GM13977 (cell line): ENCODE measurements at regions not wholly inside any gene's neighbourhood (a gene's known extent, or its start where the extent isn't known, plus 50 kb on each side); places are given as distances from the start of the nearest gene placed in this dataset.

Experiments
- DNase-seq: peaks from one replicate; pipeline ENCODE4 v3.0.0; 2012; ENCODE audit warnings: low spot score
- in situ Hi-C: fragments of 300-500 bp; cut with MboI; formaldehyde crosslinking; loops from one replicate; pipeline ENCODE4 v1.12.0; 2022; ENCODE audit warnings: low sequenced_read_pairs, low pct_unique_long_range_greater_than_20kb, mixed read lengths, inconsistent platforms; ENCODE audit not compliant: unreplicated experiment
- TF ChIP-seq, protein P1 (sequence below): IDR thresholded peaks from 2 replicates; pipeline ENCODE4 v1.5.1; 2012; ENCODE audit warnings: mild to moderate bottlenecking, control low read depth; ENCODE audit not compliant: insufficient read depth; ENCODE audit errors: extremely low read depth, missing control alignments

DNA sequence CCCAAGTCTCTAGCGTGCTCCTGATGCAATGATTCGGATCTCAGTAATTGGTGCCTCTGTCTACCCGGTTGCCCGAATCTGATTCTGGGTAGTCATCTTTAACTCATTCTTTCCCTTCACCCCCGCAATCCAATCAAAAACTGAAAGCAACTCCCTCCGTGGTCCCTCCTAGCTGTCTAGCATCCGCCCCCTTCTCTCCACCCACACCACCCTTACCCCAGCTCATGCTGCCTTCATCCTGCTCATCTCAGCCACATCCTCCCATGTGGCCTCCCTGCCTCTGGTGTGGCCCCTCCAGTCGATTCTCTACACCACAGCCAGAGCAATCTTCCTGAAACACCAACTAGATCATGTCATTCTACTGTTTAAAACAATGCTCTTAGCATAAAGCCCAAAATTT is 62.3 kb downstream of the TTC32 start:
- in situ Hi-C loops, result no loop called here
- TF ChIP-seq, protein P1, sequence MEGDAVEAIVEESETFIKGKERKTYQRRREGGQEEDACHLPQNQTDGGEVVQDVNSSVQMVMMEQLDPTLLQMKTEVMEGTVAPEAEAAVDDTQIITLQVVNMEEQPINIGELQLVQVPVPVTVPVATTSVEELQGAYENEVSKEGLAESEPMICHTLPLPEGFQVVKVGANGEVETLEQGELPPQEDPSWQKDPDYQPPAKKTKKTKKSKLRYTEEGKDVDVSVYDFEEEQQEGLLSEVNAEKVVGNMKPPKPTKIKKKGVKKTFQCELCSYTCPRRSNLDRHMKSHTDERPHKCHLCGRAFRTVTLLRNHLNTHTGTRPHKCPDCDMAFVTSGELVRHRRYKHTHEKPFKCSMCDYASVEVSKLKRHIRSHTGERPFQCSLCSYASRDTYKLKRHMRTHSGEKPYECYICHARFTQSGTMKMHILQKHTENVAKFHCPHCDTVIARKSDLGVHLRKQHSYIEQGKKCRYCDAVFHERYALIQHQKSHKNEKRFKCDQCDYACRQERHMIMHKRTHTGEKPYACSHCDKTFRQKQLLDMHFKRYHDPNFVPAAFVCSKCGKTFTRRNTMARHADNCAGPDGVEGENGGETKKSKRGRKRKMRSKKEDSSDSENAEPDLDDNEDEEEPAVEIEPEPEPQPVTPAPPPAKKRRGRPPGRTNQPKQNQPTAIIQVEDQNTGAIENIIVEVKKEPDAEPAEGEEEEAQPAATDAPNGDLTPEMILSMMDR, result no peak
- no peak for DNase-seq

DNA sequence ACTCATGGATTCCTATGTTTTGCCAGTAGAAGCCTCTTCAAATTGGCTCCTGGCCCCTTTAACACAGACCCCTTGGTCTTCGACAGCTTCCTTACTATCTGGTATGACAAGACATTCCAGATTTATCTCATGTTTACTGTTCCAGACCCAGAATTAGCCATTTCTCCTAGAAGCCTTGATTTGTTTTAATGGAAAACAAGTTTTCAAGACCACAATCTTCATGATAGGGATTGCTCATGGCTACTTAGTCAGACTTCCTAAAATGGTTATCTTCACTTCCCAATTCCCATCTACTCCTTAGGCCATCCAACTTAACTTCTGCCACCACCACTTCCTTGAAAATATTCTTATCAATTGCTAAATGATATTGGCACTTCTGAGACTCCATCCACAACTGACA is 63.2 kb downstream of the TTC32 start:
- no peak for DNase-seq
- in situ Hi-C loops, result no loop called here
- TF ChIP-seq, protein P1, result no peak

DNA sequence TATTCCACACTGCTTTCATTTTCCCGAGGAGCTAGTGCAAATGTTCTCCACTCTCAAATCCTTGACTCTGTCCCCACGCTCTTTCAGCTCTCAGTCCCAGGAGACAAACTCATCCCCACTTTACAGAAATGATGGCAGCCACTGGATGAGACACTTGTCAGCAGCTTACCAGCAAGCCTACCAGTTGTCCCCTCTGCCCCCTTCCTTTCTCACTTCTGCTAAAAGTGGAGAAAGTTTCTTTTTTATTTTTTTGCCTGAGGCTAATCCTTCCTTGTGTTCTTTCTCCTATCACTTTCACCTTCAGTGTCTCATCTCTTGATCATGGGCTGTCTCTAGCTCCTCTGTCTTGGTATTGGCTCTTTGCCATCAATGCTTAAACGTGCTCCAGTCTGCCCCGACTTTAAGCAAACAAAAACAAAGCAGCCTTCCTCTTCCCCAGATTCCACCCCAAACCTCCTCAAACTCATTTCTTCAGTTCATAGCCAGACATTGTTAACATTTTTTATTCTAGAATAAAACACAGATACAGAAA is 64.5 kb downstream of the TTC32 start:
- TF ChIP-seq, protein P1, result no peak
- DNase-seq, result no peak
- in situ Hi-C loops, result no loop called here

DNA sequence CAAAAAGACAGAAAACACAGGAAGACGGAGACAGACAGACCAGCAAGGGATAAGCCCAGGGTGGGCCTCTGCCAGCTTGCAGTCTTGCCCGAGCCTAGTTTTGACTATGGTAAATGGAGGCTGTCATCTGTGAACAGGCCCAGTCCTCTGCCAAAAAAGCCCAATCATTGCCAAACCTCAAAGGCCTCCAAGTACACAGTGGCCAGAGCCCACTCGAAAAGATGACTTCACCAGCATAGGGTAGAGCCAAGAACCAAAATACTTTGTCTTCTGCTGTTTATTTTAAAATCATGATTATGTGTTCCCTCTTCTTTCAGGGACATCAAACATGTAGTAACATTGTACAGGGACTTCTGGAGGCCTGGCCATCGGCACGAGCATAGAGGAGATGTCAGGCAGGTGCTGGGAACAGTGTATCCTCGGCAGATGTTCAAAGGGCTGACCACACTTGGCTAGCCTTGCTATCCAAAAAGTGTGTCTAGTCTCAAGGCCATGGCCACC is 66.0 kb downstream of the TTC32 start:
- in situ Hi-C loops, result no loop called here
- TF ChIP-seq, protein P1, result no peak
- DNase-seq, result no peak

DNA sequence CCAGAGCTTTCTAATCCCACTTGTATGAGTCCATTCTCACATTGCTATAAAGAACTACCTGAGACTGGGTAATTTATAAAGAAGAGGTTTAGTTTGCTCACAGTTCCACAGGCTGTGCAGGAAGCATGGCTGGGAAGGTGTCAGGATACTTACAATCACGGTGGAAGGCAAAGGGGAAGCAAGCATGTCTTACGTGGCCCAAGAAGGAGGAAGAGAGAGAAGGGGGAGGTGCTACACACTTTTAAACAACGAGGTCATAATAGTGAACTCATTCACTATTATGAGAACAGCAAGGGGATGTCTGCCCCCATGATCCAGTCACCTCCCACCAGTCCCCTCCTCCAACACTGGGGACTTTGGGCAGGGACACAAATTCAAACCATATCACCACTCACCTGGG is 67.8 kb downstream of the TTC32 start:
- in situ Hi-C loops, result no loop called here
- TF ChIP-seq, protein P1, result no peak
- DNase-seq, result no peak

DNA sequence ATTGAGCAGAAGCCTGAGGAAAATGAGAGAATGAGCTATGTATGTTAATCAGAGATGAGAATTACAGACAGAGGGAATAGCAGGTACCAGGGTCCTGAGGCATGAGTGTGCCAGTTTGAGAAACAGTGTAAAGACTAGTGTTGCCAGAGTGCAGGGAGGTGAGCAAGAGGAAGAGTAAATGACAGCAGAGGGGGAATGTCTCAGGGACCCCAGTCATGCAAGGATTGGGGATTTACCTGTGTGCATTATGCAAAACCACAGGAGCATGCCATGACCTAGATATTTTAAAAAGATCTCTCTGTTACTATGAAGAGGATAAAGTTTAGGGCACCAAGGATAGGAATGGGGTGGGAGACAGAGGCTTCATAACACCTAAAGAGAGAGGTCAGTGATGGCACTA is 72.1 kb downstream of the TTC32 start:
- DNase-seq, result no peak
- in situ Hi-C loops, result no loop called here
- TF ChIP-seq, protein P1, result no peak
